Fibroblast of mammary gland (primary cell): ENCODE measurements at regions not wholly inside any gene's neighbourhood (a gene's known extent, or its start where the extent isn't known, plus 50 kb on each side); places are given as distances from the start of the nearest gene placed in this dataset.

ENCODE experiments used
- DNase-seq: peaks from one replicate; pipeline ENCODE4 v3.0.0-alpha.2; 2010; ENCODE audit warnings: low read depth
- H3K4me3 ChIP-seq: 2 replicates; pipeline ENCODE4 v1.5.1; 2011; ENCODE audit warnings: low read depth, mild to moderate bottlenecking, low read length, moderate library complexity; ENCODE audit not compliant: control insufficient read depth
- TF ChIP-seq, protein P1 (sequence below): conservative IDR thresholded peaks from 2 replicates; pipeline ENCODE4 v1.5.1; 2011; ENCODE audit warnings: low read depth, low read length, inconsistent platforms; ENCODE audit not compliant: control insufficient read depth, insufficient read depth

DNA sequence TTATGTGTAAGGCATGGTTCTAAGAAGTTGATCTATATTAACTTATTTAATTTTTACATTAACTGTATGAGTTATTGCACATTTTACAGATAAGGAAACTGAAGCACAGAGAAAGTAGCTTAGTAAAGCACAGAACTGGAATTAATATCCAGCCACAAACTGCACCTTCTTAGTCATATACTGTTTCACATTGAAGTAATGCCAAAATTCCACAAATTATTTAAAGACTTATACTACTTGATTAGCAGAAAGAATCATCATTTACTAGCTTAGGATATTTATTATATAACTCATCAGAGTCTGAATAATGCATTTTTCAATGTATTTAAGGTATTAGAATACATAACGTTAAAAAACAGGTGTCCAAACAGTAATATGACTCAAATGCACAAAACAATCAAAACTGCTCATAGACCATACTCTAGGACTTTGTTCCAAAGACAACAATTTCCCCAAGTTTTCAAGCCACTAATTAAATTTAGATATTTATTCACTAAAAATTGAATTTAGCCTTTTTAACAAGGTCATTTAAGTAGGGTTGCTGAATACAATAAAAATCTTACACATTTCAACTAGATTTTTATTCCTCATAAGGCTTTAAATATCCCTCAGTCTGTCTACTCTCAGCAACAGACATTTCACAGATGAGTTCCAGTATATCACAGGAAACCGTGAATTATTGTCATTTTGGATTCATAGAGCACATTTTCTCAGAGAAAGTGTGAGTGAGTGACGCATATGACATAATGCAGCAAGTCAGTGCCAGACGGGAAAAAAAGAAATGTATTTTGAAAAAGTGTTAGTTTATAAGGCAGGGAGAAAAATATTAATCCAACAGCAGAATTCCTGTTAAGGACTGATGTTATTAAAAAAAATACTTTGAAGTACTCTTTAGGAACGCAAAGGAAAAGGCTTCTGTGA is 782.5 kb downstream of the TMTC2 start:
- TF ChIP-seq, protein P1, sequence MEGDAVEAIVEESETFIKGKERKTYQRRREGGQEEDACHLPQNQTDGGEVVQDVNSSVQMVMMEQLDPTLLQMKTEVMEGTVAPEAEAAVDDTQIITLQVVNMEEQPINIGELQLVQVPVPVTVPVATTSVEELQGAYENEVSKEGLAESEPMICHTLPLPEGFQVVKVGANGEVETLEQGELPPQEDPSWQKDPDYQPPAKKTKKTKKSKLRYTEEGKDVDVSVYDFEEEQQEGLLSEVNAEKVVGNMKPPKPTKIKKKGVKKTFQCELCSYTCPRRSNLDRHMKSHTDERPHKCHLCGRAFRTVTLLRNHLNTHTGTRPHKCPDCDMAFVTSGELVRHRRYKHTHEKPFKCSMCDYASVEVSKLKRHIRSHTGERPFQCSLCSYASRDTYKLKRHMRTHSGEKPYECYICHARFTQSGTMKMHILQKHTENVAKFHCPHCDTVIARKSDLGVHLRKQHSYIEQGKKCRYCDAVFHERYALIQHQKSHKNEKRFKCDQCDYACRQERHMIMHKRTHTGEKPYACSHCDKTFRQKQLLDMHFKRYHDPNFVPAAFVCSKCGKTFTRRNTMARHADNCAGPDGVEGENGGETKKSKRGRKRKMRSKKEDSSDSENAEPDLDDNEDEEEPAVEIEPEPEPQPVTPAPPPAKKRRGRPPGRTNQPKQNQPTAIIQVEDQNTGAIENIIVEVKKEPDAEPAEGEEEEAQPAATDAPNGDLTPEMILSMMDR: no peak
- H3K4me3 ChIP-seq: no peak overlapping the region
- DNase-seq: no peak

DNA sequence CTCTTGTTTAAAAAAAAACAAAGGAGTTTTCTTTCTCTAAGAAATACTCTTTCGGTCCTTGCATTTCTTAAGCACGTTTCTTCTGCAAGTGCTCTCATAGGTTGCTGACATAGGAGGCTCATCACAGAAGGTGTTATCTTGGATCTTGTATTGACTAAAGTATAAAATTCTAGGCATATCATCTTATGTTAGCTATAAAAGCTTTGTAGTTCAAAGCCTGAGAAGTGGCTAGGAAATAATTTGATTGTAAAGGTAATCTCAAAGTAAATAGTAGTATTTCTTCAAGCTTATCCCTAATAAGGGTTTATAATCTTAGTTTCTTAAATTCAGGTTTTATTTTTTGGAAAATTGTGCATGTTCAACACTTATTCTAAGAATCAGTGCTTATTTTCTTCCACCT is 778.9 kb downstream of the TMTC2 start:
- H3K4me3 ChIP-seq: no peak overlapping the region
- TF ChIP-seq, protein P1: no peak
- DNase-seq: no peak

DNA sequence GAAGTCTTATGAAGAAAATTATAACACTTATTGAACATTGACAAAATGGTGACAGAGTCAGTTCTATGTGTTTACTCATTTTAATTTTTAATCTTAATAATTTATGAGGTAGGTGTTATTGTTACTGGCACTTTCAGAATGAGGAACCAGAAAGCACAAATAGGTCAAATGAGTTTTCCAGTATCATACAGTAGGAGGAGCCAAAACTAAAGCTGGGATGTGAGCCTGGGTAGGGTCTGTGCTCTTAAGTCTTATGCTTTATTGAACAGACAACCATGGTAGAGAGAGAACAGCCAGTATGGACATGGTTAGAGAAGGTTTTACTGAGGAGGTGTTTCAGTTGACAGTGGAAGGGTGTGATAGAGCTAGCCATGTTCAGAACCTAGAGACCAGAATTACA is 775.7 kb downstream of the TMTC2 start:
- no peak overlapping the region for H3K4me3 ChIP-seq
- TF ChIP-seq, protein P1: no peak
- DNase-seq: no peak

DNA sequence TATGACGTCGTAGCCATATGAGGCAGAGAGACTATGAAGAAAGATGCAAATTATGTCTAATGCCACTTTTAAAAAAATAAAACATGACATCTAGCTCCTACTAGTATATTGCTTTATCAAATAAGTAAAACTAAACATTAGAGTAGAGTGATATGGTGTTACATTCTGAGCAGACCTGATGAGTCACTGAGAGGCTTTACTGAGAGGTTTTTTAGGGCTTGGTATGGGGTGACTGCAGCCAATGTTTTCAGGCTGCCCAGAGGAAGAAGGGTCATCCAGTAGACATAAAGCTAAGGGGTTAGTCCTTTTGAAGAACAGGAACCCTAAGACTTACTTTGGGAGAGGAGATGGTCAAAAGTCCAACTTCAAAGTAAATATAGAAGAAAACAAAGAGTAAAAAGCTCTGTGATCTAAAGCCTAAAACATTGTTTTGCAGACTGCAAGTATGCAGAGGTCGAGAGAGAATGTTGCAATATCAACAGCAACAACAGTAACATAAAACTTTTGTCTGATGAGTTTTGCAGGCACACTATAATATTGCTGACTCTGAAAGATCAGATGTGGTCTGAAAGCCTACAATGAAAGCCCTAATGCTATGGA is 774.7 kb downstream of the TMTC2 start:
- TF ChIP-seq, protein P1: no peak
- no peak overlapping the region for H3K4me3 ChIP-seq
- DNase-seq: peak; percentile 5

DNA sequence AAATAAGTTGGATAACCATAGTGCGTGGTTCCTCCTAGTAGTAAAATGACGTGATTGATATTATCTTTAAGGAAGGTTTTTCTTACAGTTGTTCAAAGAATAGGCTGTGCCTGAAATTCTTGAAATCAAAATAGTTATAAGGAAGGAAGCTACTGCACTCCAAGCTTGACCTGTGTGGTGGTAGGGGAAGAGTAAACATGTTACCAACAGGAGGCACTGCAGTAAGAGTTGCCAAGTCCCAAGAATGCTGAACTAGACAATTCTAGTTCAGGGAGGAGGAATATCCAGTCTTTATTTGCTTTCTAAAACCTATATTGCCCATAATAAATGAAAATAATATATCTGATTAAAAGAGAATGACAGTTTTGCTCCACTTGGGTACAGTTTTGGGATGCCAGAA is 764.5 kb downstream of the TMTC2 start:
- H3K4me3 ChIP-seq: no peak overlapping the region
- no peak for DNase-seq
- TF ChIP-seq, protein P1: no peak

DNA sequence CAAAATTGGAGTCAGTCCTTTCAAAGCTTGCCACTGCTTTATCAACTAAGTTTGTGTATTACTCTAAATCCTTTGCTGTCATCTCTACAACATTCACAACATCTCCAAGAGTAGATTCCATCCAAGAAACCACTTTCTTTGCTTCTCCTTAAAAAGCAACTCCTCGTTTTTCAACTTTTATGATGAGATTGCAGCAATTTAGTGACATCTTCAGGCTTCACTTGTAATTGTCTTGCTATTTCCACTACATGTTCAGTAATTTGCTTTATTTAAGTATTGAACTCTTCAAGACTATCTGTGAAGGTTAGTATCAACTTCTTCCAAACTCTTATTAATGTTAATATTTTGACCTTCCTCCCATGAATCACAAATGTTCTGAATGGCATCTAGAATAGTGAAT is 747.9 kb downstream of the TMTC2 start:
- TF ChIP-seq, protein P1: no peak
- H3K4me3 ChIP-seq: no peak overlapping the region
- DNase-seq: no peak
